K562 (cell line): ENCODE measurements at regions not wholly inside any gene's neighbourhood (a gene's known extent, or its start where the extent isn't known, plus 50 kb on each side); places are given as distances from the start of the nearest gene placed in this dataset.

Experiments used
- BCL6 ChIP-seq: fragments of 250-450 bp; sonication (Bioruptor Pico); IDR thresholded peaks from 2 replicates; pipeline ENCODE4 v1.4.0; 2020
- EGR1 ChIP-seq: fragments of 450-650 bp; conservative IDR thresholded peaks from 2 replicates; pipeline ENCODE4 v1.6.1; 2017; ENCODE audit warnings: mild to moderate bottlenecking
- KDM5B ChIP-seq: fragments of 200-600 bp; sonication (generic); IDR thresholded peaks from 2 replicates; pipeline ENCODE4 v1.6.1; 2012; ENCODE audit warnings: low read depth, mild to moderate bottlenecking, moderate library complexity, low read length, control low read depth, inconsistent platforms; ENCODE audit not compliant: insufficient replicate concordance
- SMAD3 ChIP-seq: fragments of 450-650 bp; formaldehyde crosslinking; conservative IDR thresholded peaks from 2 replicates; pipeline ENCODE4 v1.4.0; 2020; ENCODE audit warnings: mild to moderate bottlenecking
- TF ChIP-seq, protein P1 (sequence below): fragments of 450-650 bp; IDR thresholded peaks from one replicate; pipeline ENCODE4 v1.6.1; 2018; ENCODE audit warnings: mild to moderate bottlenecking, moderate library complexity; ENCODE audit not compliant: partially characterized antibody
- TF ChIP-seq, protein P2 (sequence below): fragments of 250-450 bp; sonication (Bioruptor Pico); IDR thresholded peaks from 2 replicates; pipeline ENCODE4 v1.5.0; 2022; ENCODE audit warnings: mild to moderate bottlenecking
- TF ChIP-seq, protein P3 (sequence below): sonication (generic); formaldehyde crosslinking; IDR thresholded peaks from 2 replicates; pipeline ENCODE4 v1.8.0; 2022; ENCODE audit warnings: missing genetic modification reagents, mild to moderate bottlenecking, moderate library complexity, borderline replicate concordance
- TF ChIP-seq, protein P4 (sequence below): fragments of 450-650 bp; IDR thresholded peaks from 2 replicates; pipeline ENCODE4 v1.6.1; 2016; ENCODE audit warnings: low read depth, mild to moderate bottlenecking, moderate library complexity

DNA sequence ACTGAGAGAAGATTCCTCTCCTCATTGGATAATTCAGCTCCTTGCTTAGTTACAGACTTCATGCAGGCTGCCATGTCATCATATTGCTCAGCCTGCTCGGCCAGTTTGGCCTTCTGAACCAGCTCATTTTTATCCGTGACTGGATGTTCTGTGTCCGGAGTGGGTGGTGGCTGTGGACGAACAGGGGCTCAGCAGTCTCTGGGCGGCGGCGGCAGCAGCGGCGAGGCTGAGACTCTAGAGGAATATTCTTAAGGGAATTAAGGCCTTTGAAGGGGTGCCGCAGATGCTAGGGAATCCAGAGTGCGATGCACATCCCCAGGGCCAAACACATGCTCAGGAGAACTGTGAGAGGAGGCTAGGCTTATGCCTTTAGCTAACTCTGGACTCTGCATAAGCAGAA is 97.9 kb upstream of the GYPC start (continued):
- TF ChIP-seq, protein P1, sequence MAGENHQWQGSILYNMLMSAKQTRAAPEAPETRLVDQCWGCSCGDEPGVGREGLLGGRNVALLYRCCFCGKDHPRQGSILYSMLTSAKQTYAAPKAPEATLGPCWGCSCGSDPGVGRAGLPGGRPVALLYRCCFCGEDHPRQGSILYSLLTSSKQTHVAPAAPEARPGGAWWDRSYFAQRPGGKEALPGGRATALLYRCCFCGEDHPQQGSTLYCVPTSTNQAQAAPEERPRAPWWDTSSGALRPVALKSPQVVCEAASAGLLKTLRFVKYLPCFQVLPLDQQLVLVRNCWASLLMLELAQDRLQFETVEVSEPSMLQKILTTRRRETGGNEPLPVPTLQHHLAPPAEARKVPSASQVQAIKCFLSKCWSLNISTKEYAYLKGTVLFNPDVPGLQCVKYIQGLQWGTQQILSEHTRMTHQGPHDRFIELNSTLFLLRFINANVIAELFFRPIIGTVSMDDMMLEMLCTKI, result no peak
- TF ChIP-seq, protein P2, sequence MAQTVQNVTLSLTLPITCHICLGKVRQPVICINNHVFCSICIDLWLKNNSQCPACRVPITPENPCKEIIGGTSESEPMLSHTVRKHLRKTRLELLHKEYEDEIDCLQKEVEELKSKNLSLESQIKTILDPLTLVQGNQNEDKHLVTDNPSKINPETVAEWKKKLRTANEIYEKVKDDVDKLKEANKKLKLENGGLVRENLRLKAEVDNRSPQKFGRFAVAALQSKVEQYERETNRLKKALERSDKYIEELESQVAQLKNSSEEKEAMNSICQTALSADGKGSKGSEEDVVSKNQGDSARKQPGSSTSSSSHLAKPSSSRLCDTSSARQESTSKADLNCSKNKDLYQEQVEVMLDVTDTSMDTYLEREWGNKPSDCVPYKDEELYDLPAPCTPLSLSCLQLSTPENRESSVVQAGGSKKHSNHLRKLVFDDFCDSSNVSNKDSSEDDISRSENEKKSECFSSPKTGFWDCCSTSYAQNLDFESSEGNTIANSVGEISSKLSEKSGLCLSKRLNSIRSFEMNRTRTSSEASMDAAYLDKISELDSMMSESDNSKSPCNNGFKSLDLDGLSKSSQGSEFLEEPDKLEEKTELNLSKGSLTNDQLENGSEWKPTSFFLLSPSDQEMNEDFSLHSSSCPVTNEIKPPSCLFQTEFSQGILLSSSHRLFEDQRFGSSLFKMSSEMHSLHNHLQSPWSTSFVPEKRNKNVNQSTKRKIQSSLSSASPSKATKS (CRISPR knock-in tag), result no peak
- TF ChIP-seq, protein P3, sequence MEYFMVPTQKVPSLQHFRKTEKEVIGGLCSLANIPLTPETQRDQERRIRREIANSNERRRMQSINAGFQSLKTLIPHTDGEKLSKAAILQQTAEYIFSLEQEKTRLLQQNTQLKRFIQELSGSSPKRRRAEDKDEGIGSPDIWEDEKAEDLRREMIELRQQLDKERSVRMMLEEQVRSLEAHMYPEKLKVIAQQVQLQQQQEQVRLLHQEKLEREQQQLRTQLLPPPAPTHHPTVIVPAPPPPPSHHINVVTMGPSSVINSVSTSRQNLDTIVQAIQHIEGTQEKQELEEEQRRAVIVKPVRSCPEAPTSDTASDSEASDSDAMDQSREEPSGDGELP (CRISPR knock-in tag), result no peak
- TF ChIP-seq KDM5B (no peak), EGR1 (no peak), SMAD3 (CRISPR knock-in tag) (no peak), BCL6 (CRISPR knock-in tag) (no peak)
- TF ChIP-seq, protein P4, sequence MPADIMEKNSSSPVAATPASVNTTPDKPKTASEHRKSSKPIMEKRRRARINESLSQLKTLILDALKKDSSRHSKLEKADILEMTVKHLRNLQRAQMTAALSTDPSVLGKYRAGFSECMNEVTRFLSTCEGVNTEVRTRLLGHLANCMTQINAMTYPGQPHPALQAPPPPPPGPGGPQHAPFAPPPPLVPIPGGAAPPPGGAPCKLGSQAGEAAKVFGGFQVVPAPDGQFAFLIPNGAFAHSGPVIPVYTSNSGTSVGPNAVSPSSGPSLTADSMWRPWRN, result no peak
- TF ChIP-seq, all 486 proteins: peak for 0
